Endothelial cell of umbilical vein (primary cell): ENCODE measurements at regions not wholly inside any gene's neighbourhood (a gene's known extent, or its start where the extent isn't known, plus 50 kb on each side); places are given as distances from the start of the nearest gene placed in this dataset.

Experiments
- BruUV-seq: library from RNA; stranded (reverse); fragments of 400-500 nt; replicated peaks from 2 replicates; lab custom pipeline; 2021; lab: Mats Ljungman, UMichigan
- CTCF ChIA-PET: fragments of 300-600, 350-600 bp; sonication (Branson Sonifier 250); formaldehyde crosslinking; loops from one replicate; lab custom pipeline; 2021; ENCODE audit warnings: antibody characterized with exemption, inconsistent platforms; lab: Charles Lee
- POLR2A ChIA-PET: fragments of 300-600, 350-600 bp; sonication (Branson Sonifier 250); formaldehyde crosslinking; loops from one replicate; lab custom pipeline; 2021; ENCODE audit warnings: antibody characterized with exemption, inconsistent platforms; lab: Charles Lee
- DNase-seq: peaks from one replicate; pipeline ENCODE4 v3.0.0-alpha.2; 2011; ENCODE audit warnings: low read depth, low spot score
- FAIRE-seq: peaks from 2 replicates; lab custom pipeline; 2011; peaks lifted over from hg19 to GRCh38; lab: Jason Lieb, UNC
- H2AFZ ChIP-seq: 2 replicates; pipeline ENCODE4 v1.6.0; 2012; ENCODE audit warnings: low read depth, low read length, control low read depth, inconsistent platforms
- H3K27ac ChIP-seq: 2 replicates; pipeline ENCODE4 v1.5.1; 2011; ENCODE audit warnings: low read depth, mild to moderate bottlenecking, control low read depth, low read length, moderate library complexity; ENCODE audit not compliant: insufficient read depth
- H3K27me3 ChIP-seq, 2 experiments: 2 replicates each; pipeline versions ENCODE4 v1.6.0 to v1.6.1; 2011; ENCODE audit warnings: low read length in 2 of 2, mixed read lengths in 1 of 2; ENCODE audit not compliant: control insufficient read depth in 2 of 2, insufficient read depth in 2 of 2
- H3K36me3 ChIP-seq, 2 experiments: 2 replicates in 1 of 2; 3 replicates in 1 of 2; pipeline ENCODE4 v1.5.1; 2011; ENCODE audit warnings: low read length in 2 of 2, mild to moderate bottlenecking in 1 of 2, moderate library complexity in 1 of 2; ENCODE audit not compliant: control insufficient read depth in 2 of 2, insufficient read depth in 2 of 2; ENCODE audit errors: extremely low read depth in 1 of 2
- H3K4me1 ChIP-seq: 3 replicates; pipeline ENCODE4 v1.5.1; 2011; ENCODE audit warnings: mild to moderate bottlenecking, low read length; ENCODE audit not compliant: control insufficient read depth, insufficient read depth; ENCODE audit errors: extremely low read depth
- H3K4me2 ChIP-seq: 2 replicates; pipeline ENCODE4 v1.6.1; 2011; ENCODE audit warnings: low read length, control low read depth, mixed read lengths; ENCODE audit not compliant: insufficient read depth
- H3K4me3 ChIP-seq, 3 experiments: fragments of 200-600 bp in 1 of 3; sonication (generic), shearing (Covaris generic) in 1 of 3; replicated peaks in 1 of 3; 2 replicates each; pipeline ENCODE4 v1.5.1; 2011 to 2016; ENCODE audit warnings: control low read depth in 3 of 3, low read length in 3 of 3, mild to moderate bottlenecking in 2 of 3, inconsistent platforms in 1 of 3, low read depth in 1 of 3, moderate library complexity in 1 of 3; ENCODE audit not compliant: insufficient read depth in 1 of 3
- H3K79me2 ChIP-seq: 2 replicates; pipeline ENCODE4 v1.6.0; 2012; ENCODE audit warnings: low read length, inconsistent platforms; ENCODE audit not compliant: control insufficient read depth, insufficient read depth
- H3K9ac ChIP-seq: replicated peaks from 2 replicates; pipeline ENCODE3; 2011; ENCODE audit warnings: low read length, control low read depth; ENCODE audit not compliant: insufficient read depth; ENCODE audit errors: extremely low read depth
- H3K9me1 ChIP-seq: replicated peaks from 3 replicates; pipeline ENCODE4 v1.6.0; 2011; ENCODE audit warnings: mild to moderate bottlenecking, low read length; ENCODE audit not compliant: control insufficient read depth, insufficient read depth; ENCODE audit errors: extremely low read depth
- H3K9me3 ChIP-seq: replicated peaks from 2 replicates; pipeline ENCODE4 v1.5.1; 2012; ENCODE audit warnings: low read length, inconsistent platforms; ENCODE audit not compliant: control insufficient read depth, insufficient read depth
- H4K20me1 ChIP-seq: replicated peaks from 2 replicates; pipeline ENCODE3; 2011; ENCODE audit warnings: mild to moderate bottlenecking, low read length; ENCODE audit not compliant: control insufficient read depth, insufficient read depth; ENCODE audit errors: extremely low read depth
- EZH2 ChIP-seq: IDR thresholded peaks from 2 replicates; pipeline ENCODE4 v1.6.1; 2012; ENCODE audit warnings: borderline replicate concordance, low read depth, mild to moderate bottlenecking, moderate library complexity, low read length, inconsistent platforms; ENCODE audit not compliant: severe bottlenecking
- FOS ChIP-seq: IDR thresholded peaks from 2 replicates; pipeline ENCODE4 v1.6.1; 2011; ENCODE audit warnings: mild to moderate bottlenecking, low read length, moderate library complexity, borderline replicate concordance; ENCODE audit not compliant: insufficient read depth
- GATA2 ChIP-seq: IDR thresholded peaks from 2 replicates; pipeline ENCODE4 v1.7.0; 2011; ENCODE audit warnings: low read depth, mild to moderate bottlenecking, moderate library complexity, mixed read lengths, low read length; ENCODE audit not compliant: insufficient read length, insufficient read depth
- JUN ChIP-seq: IDR thresholded peaks from 2 replicates; pipeline ENCODE4 v1.6.1; 2011; ENCODE audit warnings: borderline replicate concordance, low read depth; ENCODE audit not compliant: insufficient read length, insufficient read depth
- MYC ChIP-seq: IDR thresholded peaks from one replicate; pipeline ENCODE4 v1.6.1; 2011; ENCODE audit warnings: mild to moderate bottlenecking, low read depth, low read length
- POLR2A ChIP-seq: IDR thresholded peaks from 2 replicates; pipeline ENCODE4 v1.6.1; 2012; ENCODE audit warnings: low read depth, mild to moderate bottlenecking, control low read depth, low read length
- POLR2AphosphoS5 ChIP-seq: IDR thresholded peaks from 2 replicates; pipeline ENCODE4 v1.6.1; 2012; ENCODE audit warnings: low read depth, mild to moderate bottlenecking, control low read depth, low read length, moderate library complexity; ENCODE audit not compliant: insufficient read depth
- dilution Hi-C: fragments of 300-500 bp; cut with MboI; formaldehyde crosslinking; loops from one replicate; pipeline ENCODE4 v1.15.0; 2019; ENCODE audit warnings: low sequenced_read_pairs; ENCODE audit not compliant: extremely low pct_ligation_motif_present
- intact Hi-C: fragments of 100-400 bp; cut with micrococcal nuclease; formaldehyde crosslinking; loops from one replicate; pipeline ENCODE4 v1.10.0; 2022
- TF ChIP-seq, protein P1 (sequence below): IDR thresholded peaks from 2 replicates; pipeline ENCODE4 v1.6.1; 2011; ENCODE audit not compliant: insufficient read depth, insufficient read length
- TF ChIP-seq, protein P2 (sequence below), 2 donors: IDR thresholded peaks; 1 replicate in 1 of 2; 2 replicates in 1 of 2; pipeline ENCODE4 v1.5.1; 2011; ENCODE audit warnings: low read length in 2 of 2, mild to moderate bottlenecking in 2 of 2, moderate library complexity in 2 of 2, control low read depth in 1 of 2, inconsistent platforms in 1 of 2, low read depth in 1 of 2; ENCODE audit not compliant: insufficient read depth in 1 of 2; ENCODE audit errors: extremely low read depth in 1 of 2

DNA sequence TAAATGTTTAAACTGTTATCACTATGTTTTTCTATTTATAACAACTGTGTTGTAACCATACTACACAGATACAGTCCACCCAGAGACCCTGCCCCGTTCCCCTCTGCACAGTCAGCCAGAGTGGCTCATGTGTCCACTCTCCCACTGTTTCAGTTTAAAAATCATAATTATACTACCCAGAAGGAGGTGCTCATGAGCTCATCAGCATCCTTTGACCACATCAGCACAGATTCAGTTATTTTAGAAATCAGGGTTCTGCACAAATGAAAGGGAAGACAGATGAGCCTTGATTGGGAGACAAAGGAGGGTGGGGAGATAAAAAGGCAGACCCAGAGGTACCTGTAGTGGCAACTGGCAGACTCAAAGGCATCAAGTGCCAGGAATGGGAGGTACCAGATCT, 124.3 kb downstream of the RCN1 start:
- intact Hi-C loops: no loop called here
- TF ChIP-seq FOS: no peak
- Histone ChIP-seq H3K79me2 (no peaks in the 10 kb centered on the region), H3K9me3 (no peaks in the 10 kb centered on the region), H3K4me2 (no peak overlapping the region), H3K27me3 (no peaks in the 10 kb centered on the region), H2AFZ (no peak overlapping the region), H3K9me1 (no peaks in the 10 kb centered on the region), H4K20me1 (no peaks in the 10 kb centered on the region), H3K27ac (no peak overlapping the region), H3K36me3 (no peaks in the 10 kb centered on the region), H3K9ac (no peak overlapping the region), H3K4me3 (no peak overlapping the region), H3K4me1 (no peaks in the 10 kb centered on the region)
- ChIA-PET CTCF (no interaction called here), POLR2A (no interaction called here)
- FAIRE-seq (no peak), DNase-seq (no peak)
- no TSS peak for BruUV-seq
- dilution Hi-C loops: no loop called here

DNA sequence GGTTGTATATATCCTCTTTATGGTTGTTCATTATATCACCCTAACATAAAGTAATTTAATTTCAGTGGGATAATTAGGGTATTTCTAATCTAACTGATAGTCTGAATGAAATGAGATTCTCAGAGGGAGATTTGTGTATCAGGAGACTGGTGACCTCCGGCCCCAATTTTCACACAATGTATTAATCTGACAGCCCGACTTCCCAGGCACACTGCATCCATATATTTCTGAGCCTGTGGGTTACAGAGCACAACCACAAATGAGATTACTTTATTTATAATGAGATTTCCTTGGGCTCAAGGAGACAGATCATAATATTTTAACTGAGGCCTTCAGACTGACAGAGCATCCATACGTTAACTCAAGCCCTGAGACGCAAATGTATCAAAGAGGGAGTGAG, 125.9 kb downstream of the RCN1 start:
- TF ChIP-seq, protein P1, sequence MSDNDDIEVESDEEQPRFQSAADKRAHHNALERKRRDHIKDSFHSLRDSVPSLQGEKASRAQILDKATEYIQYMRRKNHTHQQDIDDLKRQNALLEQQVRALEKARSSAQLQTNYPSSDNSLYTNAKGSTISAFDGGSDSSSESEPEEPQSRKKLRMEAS: no peak
- TF ChIP-seq GATA2 (no peak), JUN (no peak), POLR2A (no peak), POLR2AphosphoS5 (no peak), MYC (no peak), EZH2 (no peak), FOS (no peak)
- TF ChIP-seq, protein P2, sequence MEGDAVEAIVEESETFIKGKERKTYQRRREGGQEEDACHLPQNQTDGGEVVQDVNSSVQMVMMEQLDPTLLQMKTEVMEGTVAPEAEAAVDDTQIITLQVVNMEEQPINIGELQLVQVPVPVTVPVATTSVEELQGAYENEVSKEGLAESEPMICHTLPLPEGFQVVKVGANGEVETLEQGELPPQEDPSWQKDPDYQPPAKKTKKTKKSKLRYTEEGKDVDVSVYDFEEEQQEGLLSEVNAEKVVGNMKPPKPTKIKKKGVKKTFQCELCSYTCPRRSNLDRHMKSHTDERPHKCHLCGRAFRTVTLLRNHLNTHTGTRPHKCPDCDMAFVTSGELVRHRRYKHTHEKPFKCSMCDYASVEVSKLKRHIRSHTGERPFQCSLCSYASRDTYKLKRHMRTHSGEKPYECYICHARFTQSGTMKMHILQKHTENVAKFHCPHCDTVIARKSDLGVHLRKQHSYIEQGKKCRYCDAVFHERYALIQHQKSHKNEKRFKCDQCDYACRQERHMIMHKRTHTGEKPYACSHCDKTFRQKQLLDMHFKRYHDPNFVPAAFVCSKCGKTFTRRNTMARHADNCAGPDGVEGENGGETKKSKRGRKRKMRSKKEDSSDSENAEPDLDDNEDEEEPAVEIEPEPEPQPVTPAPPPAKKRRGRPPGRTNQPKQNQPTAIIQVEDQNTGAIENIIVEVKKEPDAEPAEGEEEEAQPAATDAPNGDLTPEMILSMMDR (IDR thresholded peaks at IDR 0.05; ENCODE audit: extremely low read depth in 1 of 2, insufficient read depth in 1 of 2, low read depth in 1 of 2, low read length in 2 of 2): no peak
- no peak overlapping the region for H3K27ac ChIP-seq
- no peaks in the 10 kb centered on the region for H3K79me2 ChIP-seq
- no peaks in the 10 kb centered on the region for H3K36me3 ChIP-seq
- H3K9ac ChIP-seq: no peak overlapping the region
- no peaks in the 10 kb centered on the region for H3K4me1 ChIP-seq
- H3K9me1 ChIP-seq: no peaks in the 10 kb centered on the region
- dilution Hi-C loops: no loop called here
- DNase-seq: no peak
- H2AFZ ChIP-seq: no peak overlapping the region
- H3K9me3 ChIP-seq: no peaks in the 10 kb centered on the region
- H3K4me2 ChIP-seq: no peak overlapping the region
- H3K4me3 ChIP-seq: no peak overlapping the region
- intact Hi-C loops: no loop called here
- no peak for FAIRE-seq
- no peaks in the 10 kb centered on the region for H3K27me3 ChIP-seq
- no TSS peak for BruUV-seq
- ChIA-PET POLR2A (no interaction called here), CTCF (interaction anchor here (1.2 kb wide), 1 partner anchor 15 kb away, joined by 4 read pairs; no protein-coding TSS in a partner anchor)
- H4K20me1 ChIP-seq: no peaks in the 10 kb centered on the region
